Hematopoietic multipotent progenitor cell (in vitro differentiated cells): ENCODE measurements at regions not wholly inside any gene's neighbourhood (a gene's known extent, or its start where the extent isn't known, plus 50 kb on each side); places are given as distances from the start of the nearest gene placed in this dataset.

Experiments
- DNase-seq, 3 donors: peaks; one replicate each; pipeline ENCODE4 v3.0.0-alpha.2; 2011 to 2015; ENCODE audit warnings: low read depth in 2 of 3, low spot score in 2 of 3

GRCh38 chr1:232556351-232556750, 73.6 kb downstream of the SIPA1L2 start:
- no peak for DNase-seq

DNA sequence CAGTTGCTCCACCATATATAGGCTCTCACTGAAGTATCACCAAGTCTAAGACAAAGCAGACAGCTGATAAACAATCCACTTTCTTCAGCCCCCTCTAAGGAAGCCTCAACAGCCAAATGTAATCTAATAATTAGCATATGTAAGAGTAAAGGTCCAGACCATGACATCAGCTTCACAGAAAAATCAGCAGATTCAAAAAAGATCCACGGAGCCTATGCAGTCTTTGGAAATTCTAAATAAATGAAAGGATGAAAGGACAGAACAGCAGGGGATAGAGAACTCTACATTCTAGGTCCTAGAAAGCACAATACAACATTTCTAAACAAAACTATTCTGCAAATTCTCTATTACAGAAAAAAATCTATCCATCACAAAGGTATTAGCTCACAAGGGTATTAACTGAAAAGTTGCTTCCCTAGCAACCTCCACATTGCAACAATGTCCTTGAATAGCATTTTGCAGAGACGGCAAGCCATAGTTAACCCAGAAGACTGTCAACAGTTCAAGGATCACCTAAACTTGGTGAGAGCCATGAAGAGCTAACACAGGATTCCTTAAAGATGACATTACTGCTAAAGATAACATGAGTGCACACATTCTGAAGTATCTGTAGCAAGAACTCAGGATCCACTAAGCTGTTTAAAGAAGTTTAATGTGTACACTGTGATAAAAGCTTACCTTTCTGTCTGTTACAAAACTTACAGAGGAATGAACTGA, 74.3 kb downstream of the SIPA1L2 start:
- no peak for DNase-seq

GRCh38 chr1:232554409-232554808, 75.5 kb downstream of the SIPA1L2 start:
- no peak for DNase-seq

DNA sequence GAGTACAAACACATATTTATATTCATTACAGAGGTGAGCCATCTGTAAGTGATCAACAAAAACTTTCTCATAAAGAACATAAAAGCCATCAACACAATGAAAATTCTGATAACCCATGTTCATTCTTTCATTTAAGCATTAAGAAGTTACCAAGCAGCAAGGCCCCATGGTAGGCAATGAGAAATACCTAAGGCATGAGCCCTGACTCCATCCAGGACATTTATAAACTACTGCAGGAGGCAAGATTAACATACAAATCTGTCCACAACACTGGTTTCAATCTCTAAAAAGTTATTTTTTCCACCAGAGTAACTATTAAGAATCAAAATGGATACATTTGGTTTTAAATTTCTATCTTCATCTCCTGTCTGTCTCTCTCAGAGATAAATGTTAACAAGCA, 76.1 kb downstream of the SIPA1L2 start:
- no peak for DNase-seq

GRCh38 chr1:232553050-232553754, 76.7 kb downstream of the SIPA1L2 start:
- DNase-seq: no peak

- DNase-seq: no peak
Measured at GRCh38 chr1:232551386-232551785, 78.5 kb downstream of the SIPA1L2 start.

GRCh38 chr1:232550007-232550406, 79.9 kb downstream of the SIPA1L2 start:
- DNase-seq: no peak

DNA sequence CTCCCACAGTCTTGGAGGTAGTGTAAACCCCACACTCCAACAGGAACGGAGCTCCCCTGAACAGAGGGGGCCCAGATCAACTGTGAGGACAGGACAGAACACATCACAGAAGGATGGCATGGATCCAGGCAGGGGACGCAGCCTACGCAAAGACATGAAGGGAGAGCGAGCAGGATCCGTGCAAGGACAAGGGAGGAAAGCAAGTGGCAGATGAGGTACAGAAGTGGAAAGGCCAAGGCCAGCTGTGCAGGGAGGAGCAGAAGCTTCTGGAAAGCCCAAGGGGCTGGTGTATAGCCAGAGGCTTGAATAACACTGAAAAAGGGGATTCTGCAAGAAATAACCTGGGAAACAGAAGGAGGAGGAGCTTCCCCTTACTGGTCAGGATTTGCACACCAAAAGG, 81.2 kb downstream of the SIPA1L2 start:
- no peak for DNase-seq

DNA sequence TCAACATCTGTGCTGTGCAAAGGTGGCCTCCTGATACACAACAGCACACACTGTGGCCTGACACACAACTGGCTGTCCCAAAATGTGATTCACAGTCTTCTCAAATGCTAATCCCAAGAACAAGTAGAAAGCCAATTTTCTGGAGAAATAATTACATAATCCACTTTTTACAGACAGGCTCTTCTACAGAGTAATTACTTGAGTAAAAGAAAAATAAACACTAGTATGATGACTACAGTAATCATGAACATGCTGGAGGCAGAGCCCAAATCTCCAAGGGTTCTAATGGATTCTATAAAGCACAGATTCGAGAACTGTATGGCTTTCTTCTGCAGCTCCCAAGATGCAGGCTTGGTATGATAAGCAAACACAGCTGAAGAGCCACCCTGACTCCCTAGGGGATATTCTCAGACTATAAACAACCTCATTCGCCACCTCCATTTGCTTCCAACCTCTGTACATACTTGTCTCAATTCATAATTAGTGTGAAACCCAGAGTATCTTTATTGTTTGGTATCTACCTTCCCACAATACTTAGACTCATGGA, 81.9 kb downstream of the SIPA1L2 start:
- DNase-seq: no peak

DNA sequence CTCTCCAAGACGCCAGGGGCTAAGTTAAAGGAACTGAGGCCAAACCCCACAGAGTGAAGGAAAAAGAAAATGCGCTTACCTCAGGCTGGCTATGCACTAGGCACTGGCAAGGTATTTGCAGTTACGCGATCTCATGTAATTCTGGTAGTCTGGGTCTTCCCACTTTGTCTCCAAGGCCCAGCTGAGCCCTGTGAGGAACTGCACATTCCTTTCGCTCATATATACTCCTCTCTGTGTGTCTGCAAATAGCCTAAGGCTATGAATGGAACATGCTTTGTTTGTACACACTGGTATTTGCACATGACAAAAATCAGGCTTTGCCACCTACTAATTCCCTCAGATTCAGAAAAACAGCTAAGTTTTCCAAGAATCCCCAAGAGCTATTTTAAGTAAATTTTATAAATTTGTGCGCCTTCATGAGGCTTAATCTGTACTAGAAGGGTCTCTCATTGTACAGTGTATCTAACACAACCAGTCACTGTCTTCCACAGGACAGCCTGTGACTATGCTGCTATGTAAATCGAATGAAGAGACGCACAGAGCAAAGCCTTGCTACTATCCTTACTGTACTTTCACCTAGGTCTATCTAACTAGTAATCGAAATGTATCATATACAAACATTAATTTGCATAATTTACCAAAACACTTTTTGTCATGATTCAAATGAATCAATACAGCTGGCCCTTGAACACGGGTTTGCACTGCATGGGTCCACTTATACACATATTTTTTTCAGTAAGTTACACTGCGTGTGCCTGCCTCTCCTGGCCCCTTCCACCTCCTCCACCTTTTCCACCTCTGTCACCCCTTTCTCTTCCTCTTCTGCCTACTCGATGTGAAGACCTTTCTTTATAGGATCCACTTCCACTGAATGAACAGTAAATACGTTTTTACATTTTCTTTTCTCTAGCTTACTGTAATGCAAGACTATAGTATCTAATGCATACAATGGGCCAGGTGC, 87.0 kb downstream of the SIPA1L2 start:
- no peak for DNase-seq

GRCh38 chr1:232538943-232539302, 91.0 kb downstream of the SIPA1L2 start:
- DNase-seq: no peak

GRCh38 chr1:232538224-232538942, 91.5 kb downstream of the SIPA1L2 start:
- DNase-seq: no peak

DNA sequence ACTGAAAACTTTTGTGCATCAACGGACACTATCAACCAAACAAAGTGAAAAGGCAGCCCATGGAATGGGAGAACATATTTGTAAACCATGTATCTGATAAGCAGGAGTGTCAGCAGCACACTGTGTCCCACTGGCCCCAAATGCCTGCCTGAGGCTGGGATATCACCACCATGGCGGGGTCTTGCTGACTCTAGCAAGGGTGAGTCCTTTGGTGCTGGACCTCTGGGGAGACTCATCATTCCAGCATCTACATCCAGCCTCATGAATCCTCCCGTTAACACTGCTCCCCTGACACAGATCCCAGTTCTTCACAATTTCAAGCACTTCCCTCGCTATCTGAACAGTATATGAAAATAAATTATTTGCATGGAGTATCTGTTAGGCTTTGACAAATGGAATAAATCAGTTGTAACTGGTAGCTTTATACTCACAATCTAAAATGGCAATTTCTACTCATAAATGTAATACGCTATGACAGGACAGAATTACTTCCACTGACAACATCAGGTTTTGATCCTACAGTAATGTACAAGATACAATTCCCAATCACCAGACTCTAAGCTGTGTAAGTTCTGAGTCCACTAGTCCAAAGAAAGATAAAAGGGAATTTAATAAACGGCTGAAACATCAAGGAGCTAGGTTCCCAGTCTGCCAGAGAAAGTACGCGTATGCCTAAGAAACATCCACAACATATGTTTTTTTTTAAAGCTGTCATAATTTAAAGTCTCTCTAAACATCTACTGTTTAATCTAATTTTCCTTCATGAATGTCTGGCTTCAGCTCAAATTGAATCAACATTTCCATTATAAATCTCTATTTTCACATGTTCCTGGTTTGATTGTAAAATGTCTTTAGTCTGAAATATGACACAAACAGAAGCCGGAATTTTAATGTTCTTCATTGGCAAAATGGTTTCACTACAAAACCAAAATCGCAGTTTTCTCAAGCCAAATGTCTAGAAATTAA, 95.1 kb downstream of the SIPA1L2 start:
- DNase-seq: no peak

- no peak for DNase-seq
Measured at GRCh38 chr1:232533328-232533727, 96.6 kb downstream of the SIPA1L2 start.

DNA sequence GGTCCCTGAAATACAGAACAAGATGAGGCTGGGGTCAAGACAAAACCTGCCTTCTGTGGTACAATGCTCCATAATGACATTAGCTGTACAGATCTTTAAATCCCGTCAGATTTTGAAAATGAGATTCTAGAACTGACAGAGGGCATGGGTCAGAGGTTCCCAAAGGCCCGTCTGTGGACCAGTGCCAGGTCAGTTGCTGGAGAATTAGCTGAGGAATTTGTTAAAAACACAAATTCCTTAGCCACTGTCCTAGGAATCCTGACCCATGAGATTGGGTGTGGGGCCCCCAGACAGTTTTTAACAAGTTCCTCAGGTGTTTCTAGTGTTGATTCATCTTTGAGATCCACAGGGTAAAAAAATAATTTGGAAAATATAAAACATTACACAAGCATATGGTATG, 97.0 kb downstream of the SIPA1L2 start:
- no peak for DNase-seq

- DNase-seq: no peak
Measured at GRCh38 chr1:232531291-232531690, 98.6 kb downstream of the SIPA1L2 start.

GRCh38 chr1:232529747-232530146, 100.2 kb downstream of the SIPA1L2 start:
- no peak for DNase-seq

DNA sequence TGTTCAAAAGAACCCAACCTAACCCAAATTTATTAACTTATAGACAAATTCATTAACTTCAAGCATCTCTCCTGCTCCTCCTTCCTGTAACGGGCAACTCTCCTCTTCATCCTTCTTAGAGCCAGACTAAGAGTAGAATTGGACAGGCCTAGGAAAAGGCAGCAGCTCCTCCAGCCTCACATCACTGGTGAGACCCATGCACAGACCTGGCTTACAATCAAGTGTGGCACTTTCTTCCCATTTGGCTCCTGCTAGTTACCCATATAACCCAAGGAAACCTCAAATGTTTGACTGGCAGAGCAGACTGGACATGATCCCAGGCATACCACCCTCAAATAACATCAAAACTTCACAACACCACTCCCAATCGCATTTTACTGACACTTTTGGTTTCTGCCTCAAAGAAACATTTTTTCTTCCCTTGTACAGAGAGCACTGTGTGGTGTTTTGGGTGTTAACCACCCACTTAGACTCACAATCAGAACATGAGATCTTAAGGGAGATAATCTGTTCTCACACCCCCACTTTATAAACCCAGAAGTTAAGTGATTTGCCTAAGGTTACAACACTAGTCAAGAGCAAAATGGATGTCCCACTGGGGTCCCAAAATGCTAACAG, 101.4 kb downstream of the SIPA1L2 start:
- DNase-seq: no peak

DNA sequence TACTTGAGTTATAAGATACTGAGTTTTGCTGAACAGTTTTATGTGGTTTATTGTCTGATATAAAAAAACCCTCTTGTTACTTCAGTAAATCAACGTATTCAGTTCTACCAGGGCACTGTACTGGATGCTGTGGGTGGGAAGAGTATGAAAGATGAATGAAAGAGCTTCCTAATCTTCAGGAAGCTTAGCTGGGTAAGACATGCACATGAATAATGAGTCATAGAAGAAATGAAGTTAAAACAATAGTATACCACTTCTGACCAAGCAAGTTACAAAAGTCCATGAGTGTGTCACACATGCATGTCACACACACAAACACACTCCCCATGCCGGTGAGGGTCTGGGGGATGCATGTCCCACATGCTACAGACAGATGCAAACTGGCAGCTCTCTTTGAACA, 105.9 kb downstream of the SIPA1L2 start:
- DNase-seq: no peak
